Lower leg skin (tissue), 4 donors: ENCODE measurements at regions not wholly inside any gene's neighbourhood (a gene's known extent, or its start where the extent isn't known, plus 50 kb on each side); places are given as distances from the start of the nearest gene placed in this dataset.
"Not testable (repeated sequence)": the region's sequence is repeated elsewhere in the genome, so short reads cannot be mapped to it uniquely, and the experiment has no call there.

ENCODE experiments used
- DNase-seq, 2 donors: peaks; one replicate each; pipeline ENCODE4 v3.0.0-alpha.2; 2019; ENCODE audit warnings: low spot score in 2 of 2
- H3K4me3 ChIP-seq: fragments of 200-600 bp; sonication (generic); 2 replicates; pipeline ENCODE4 v1.5.1; 2017; ENCODE audit warnings: mild to moderate bottlenecking, low read depth; ENCODE audit not compliant: poor library complexity, severe bottlenecking
- POLR2A ChIP-seq, 2 donors: fragments of 450-650 bp; IDR thresholded peaks; one replicate each; pipeline ENCODE4 v1.6.1; 2016 to 2017; ENCODE audit warnings: antibody characterized with exemption in 2 of 2, mild to moderate bottlenecking in 1 of 2, moderate library complexity in 1 of 2
- WGBS, 2 donors: methylation state at CpG; one replicate each; pipeline ENCODE4 v1.1.5; 2018; 5-methylcytosine and 5-hydroxymethylcytosine counted together
- intact Hi-C: fragments of 100-400 bp; cut with DNase I; formaldehyde crosslinking; loops from one replicate; pipeline ENCODE4 v1.15.0; 2023; ENCODE audit warnings: low total_unique reads
- TF ChIP-seq, protein P1 (sequence below), 3 donors: fragments of 450-650 bp; IDR thresholded peaks; one replicate each; pipeline ENCODE4 v1.5.1; 2016; ENCODE audit warnings: antibody characterized with exemption in 3 of 3, mild to moderate bottlenecking in 3 of 3, moderate library complexity in 2 of 3

DNA sequence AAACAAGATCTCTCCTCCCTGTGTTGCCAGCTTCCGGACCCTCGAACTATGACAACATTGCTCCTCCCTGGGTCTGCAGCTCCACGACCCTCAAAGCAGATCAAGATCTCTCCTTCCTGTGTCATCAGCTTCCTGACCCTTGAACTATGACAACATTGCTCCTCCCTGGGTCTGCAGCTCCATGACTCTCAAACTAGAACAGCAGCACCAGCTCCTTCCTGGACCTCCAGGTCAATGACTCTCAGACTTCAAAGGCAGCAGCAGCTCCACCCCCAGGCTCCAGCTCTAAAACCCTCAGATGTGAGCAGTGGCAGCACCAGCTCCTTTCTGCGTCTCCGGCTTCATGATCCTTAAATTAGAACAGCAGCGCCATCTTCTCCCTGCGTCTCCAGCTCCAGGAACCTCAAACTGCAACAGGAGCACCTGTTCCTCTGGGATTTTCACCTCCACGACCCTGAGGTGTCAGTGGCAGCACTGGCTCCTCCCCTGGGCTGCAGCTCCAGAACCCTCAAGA lies 341.0 kb upstream of the SULF2 start:
- 65 to 67% methylated on average over 8 of the region's 8 CpGs for WGBS, 2 donors
- intact Hi-C loops, result no loop called here
- TF ChIP-seq, protein P1, sequence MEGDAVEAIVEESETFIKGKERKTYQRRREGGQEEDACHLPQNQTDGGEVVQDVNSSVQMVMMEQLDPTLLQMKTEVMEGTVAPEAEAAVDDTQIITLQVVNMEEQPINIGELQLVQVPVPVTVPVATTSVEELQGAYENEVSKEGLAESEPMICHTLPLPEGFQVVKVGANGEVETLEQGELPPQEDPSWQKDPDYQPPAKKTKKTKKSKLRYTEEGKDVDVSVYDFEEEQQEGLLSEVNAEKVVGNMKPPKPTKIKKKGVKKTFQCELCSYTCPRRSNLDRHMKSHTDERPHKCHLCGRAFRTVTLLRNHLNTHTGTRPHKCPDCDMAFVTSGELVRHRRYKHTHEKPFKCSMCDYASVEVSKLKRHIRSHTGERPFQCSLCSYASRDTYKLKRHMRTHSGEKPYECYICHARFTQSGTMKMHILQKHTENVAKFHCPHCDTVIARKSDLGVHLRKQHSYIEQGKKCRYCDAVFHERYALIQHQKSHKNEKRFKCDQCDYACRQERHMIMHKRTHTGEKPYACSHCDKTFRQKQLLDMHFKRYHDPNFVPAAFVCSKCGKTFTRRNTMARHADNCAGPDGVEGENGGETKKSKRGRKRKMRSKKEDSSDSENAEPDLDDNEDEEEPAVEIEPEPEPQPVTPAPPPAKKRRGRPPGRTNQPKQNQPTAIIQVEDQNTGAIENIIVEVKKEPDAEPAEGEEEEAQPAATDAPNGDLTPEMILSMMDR (IDR thresholded peaks at IDR 0.05), result no peak
- no peak for TF ChIP-seq POLR2A (IDR thresholded peaks at IDR 0.05)
- no peak for DNase-seq
- no peak overlapping the region for H3K4me3 ChIP-seq

DNA sequence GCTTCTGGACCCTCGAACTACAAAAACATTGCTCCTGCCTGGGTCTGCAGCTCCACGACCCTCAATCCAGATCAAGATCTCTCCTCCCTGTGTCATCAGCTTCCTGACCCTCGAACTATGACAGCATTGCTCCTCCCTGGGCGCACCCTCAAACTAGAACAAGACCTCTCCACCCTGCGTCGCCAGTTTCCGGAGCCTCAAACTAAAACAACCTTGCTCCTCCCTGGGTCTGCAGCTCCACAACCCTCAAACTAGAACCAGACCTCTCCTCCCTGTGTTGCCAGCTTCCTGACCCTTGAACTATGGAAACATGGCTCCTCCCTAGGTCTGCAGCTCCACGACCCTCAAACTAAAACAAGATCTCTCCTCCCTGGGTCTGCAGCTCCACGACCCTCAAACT lies 339.7 kb upstream of the SULF2 start:
- TF ChIP-seq POLR2A (IDR thresholded peaks at IDR 0.05), result no peak
- TF ChIP-seq, protein P1 (IDR thresholded peaks at IDR 0.05), result no peak
- DNase-seq, result no peak
- H3K4me3 ChIP-seq, result no peak overlapping the region
- 72 to 74% methylated on average over 9 of the region's 9 CpGs for WGBS, 2 donors
- intact Hi-C loops, result no loop called here

DNA sequence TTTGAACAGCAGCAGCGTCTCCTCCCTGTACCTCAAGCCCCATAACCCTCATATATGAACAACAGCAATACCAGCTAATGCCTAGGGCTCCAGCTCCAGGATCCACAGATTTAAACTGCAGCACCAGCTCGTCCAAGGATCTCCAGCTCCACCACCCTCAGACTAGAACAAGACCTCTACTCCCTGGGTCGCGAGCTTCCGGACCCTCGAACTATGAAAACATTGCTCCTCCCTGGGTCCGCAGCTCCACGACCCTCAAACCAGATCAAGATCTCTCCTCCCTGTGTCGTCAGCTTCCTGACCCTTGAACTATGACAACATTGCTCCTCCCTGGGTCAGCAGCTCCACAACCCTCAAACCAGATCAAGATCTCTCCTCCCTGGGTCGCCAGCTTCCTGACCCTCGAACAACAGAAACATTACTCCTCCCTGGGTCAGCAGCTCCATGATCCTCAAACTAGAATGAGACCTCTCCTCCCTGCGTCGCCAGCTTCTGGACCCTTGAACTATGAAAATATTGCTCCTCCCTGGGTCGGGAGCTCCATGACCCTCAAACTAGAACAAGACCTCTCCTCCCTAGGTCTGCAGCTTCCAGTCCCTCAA lies 339.0 kb upstream of the SULF2 start:
- 85 to 87% methylated on average over 14 of the region's 14 CpGs for WGBS, 2 donors
- no peak for DNase-seq
- H3K4me3 ChIP-seq, result no peak overlapping the region
- intact Hi-C loops, result no loop called here
- no peak for TF ChIP-seq POLR2A (IDR thresholded peaks at IDR 0.05)
- TF ChIP-seq, protein P1 (IDR thresholded peaks at IDR 0.05), result no peak

DNA sequence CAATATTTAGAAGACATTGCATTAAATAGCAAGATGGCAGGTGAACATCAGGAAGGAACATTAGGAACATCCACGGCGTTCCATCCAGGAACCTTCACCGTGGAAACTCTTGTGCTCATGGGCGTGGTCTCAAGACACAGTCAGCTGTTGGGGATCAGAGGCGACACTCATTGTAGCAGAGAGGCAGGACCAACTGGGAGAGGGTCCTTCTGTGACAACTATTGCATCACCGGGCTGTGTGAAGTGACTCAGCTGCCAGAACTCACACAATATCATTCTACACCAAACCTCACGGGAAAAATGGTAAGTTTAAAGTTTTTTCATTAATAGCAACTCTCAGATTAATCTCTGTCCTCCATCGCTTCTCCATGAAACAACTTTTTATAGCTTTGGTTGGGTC lies 334.8 kb upstream of the SULF2 start:
- no peak for DNase-seq
- TF ChIP-seq POLR2A (IDR thresholded peaks at IDR 0.05), result no peak
- TF ChIP-seq, protein P1 (IDR thresholded peaks at IDR 0.05), result no peak
- intact Hi-C loops, result no loop called here
- 87 to 88% methylated on average over 8 of the region's 8 CpGs for WGBS, 2 donors
- H3K4me3 ChIP-seq, result no peak overlapping the region

DNA sequence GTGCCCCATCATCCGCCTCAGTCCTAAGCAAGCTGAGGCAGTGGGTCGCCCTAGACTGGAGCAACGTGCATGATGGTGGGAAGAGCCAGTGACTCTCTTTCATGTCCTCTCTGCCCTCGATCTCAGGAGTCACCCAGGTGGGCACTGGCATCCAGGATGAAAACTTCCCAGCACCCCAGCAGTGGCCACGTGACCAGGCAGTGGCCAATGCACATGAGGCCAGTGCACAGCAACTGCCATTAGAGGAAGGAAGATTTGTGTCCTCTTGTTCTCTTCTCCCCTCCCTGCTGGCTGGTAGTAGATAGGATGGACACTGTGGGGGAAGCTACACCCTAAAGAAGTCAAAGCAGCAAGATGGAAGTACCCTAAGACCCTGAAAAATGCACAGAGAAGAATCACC lies 334.1 kb upstream of the SULF2 start:
- WGBS, 2 donors, result 81 to 89% methylated on average over 5 of the region's 5 CpGs
- intact Hi-C loops, H3K4me3 ChIP-seq, DNase-seq: not testable (repeated sequence)

DNA sequence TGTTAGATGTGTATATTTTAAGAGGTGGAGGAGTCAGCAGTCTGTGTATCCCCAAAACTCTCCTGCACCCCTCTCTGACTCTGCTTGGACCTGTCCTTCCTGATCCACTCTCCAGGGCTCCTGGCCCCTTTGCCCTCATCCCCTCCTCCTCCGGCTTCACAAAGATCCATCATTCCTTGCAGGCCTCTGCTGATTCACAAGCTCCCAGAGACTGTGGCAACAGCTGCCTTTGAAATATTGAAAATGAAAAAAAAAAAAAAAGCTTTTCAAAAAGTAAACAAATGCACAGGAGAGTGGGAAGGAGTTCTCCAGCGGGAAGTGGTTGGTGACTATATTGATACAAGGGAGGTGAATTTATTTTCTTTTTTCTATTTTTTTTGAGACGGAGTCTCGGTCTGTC lies 330.2 kb upstream of the SULF2 start:
- H3K4me3 ChIP-seq, result no peak overlapping the region
- DNase-seq, result no peak
- WGBS, 2 donors, result 93 to 94% methylated on average over 4 of the region's 4 CpGs
- intact Hi-C loops, result no loop called here
- TF ChIP-seq POLR2A (IDR thresholded peaks at IDR 0.05), result no peak
- TF ChIP-seq, protein P1 (IDR thresholded peaks at IDR 0.05), result no peak
